Activated CD8-positive, alpha-beta T cell treated with anti-CD3 and anti-CD28 coated beads for 36 hours (primary cell): ENCODE measurements at regions not wholly inside any gene's neighbourhood (a gene's known extent, or its start where the extent isn't known, plus 50 kb on each side); places are given as distances from the start of the nearest gene placed in this dataset.

Source experiments
- ATAC-seq: fragments of 200-7000 bp; cut with Tn5 transposase; one replicate; pipeline ENCODE4 v1.10.0; 2021; ENCODE audit warnings: mild to moderate bottlenecking, moderate library complexity
- CTCF ChIA-PET: fragments of 350-600 bp; sonication (Branson Sonifier 250); formaldehyde crosslinking; loops from one replicate; lab custom pipeline; 2021; ENCODE audit warnings: antibody characterized with exemption; lab: Charles Lee
- POLR2A ChIA-PET: fragments of 350-600 bp; sonication (Branson Sonifier 250); formaldehyde crosslinking; loops from one replicate; lab custom pipeline; 2021; ENCODE audit warnings: antibody characterized with exemption; lab: Charles Lee
- DNase-seq: peaks from one replicate; pipeline ENCODE4 v3.0.0-alpha.2; 2020
- H3K27ac Mint-ChIP-seq: one replicate; pipeline ENCODE4 v1.8.0; 2021; ENCODE audit warnings: mild to moderate bottlenecking, mixed read lengths
- H3K27me3 Mint-ChIP-seq: one replicate; pipeline ENCODE4 v1.8.0; 2021; ENCODE audit warnings: mixed read lengths
- H3K36me3 Mint-ChIP-seq: one replicate; pipeline ENCODE4 v1.8.0; 2021; ENCODE audit warnings: low read depth, mixed read lengths
- H3K4me1 Mint-ChIP-seq: one replicate; pipeline ENCODE4 v1.8.0; 2021; ENCODE audit warnings: low read depth, mixed read lengths
- H3K4me3 Mint-ChIP-seq: one replicate; pipeline ENCODE4 v1.8.0; 2021; ENCODE audit warnings: mild to moderate bottlenecking, moderate library complexity, mixed read lengths
- H3K9me3 Mint-ChIP-seq: one replicate; pipeline ENCODE4 v1.8.0; 2021; ENCODE audit warnings: mixed read lengths
- intact Hi-C: fragments of 100-400 bp; cut with micrococcal nuclease; formaldehyde crosslinking; loops from one replicate; pipeline ENCODE4 v1.10.0; 2022
- TF ChIP-seq, protein P1 (sequence below): fragments of 200-600 bp; IDR thresholded peaks from one replicate; pipeline ENCODE4 v1.8.0; 2022; ENCODE audit warnings: antibody characterized with exemption, mild to moderate bottlenecking

DNA sequence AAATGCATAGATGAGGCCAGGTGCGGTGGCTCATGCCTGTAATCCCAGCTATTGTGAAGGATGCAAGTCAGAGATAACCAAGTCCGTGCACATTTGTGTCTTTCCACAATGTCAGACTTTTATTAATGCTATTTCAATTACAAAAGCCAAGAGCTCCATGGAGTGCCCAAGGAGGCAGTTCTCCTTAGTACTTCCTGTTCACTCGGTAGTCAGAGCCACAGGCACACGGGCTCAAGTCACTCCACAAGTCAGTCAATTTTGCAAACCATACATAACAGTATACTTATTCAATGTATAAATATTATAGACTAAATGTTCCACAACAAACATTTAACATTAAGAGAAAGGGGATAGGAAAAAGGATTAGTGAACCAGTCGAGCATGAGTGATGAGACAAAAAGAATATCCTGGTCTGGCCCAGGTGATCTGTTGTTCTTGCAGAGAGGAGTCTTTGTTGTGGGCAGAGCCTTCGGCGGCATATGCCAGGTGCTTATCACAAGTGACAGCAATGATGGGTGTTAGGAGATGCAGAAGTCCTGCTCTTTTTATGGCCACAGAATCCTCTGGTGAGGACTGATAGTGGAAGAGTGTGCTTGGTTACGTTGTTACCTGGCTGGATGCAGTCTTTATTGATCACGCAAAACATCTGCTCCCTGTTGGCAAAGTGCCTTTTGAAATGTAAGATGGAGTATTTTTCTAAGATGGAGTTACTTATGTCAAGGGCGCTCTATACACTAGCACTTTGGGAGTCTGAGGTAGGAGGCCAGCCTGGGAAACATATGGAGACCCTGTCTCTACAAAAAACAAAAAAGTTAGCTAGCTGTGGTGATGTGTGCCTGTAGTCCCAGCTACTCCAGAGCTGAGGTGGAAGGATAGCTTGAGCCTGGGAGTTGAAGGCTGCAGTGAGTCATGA, 167.0 kb upstream of the FBXL17 start:
- TF ChIP-seq, protein P1, sequence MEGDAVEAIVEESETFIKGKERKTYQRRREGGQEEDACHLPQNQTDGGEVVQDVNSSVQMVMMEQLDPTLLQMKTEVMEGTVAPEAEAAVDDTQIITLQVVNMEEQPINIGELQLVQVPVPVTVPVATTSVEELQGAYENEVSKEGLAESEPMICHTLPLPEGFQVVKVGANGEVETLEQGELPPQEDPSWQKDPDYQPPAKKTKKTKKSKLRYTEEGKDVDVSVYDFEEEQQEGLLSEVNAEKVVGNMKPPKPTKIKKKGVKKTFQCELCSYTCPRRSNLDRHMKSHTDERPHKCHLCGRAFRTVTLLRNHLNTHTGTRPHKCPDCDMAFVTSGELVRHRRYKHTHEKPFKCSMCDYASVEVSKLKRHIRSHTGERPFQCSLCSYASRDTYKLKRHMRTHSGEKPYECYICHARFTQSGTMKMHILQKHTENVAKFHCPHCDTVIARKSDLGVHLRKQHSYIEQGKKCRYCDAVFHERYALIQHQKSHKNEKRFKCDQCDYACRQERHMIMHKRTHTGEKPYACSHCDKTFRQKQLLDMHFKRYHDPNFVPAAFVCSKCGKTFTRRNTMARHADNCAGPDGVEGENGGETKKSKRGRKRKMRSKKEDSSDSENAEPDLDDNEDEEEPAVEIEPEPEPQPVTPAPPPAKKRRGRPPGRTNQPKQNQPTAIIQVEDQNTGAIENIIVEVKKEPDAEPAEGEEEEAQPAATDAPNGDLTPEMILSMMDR = no peak
- Mint-ChIP-seq H3K4me1 (no peaks in the 10 kb centered on the region), H3K27me3 (peaks cover 8% of the 10 kb centered on the region), H3K4me3 (no peak overlapping the region), H3K36me3 (no peaks in the 10 kb centered on the region), H3K27ac (no peak overlapping the region), H3K9me3 (no peaks in the 10 kb centered on the region)
- intact Hi-C loops = no loop called here
- POLR2A ChIA-PET = no interaction called here
- ATAC-seq = no peak
- DNase-seq = no peak
- CTCF ChIA-PET = no interaction called here

DNA sequence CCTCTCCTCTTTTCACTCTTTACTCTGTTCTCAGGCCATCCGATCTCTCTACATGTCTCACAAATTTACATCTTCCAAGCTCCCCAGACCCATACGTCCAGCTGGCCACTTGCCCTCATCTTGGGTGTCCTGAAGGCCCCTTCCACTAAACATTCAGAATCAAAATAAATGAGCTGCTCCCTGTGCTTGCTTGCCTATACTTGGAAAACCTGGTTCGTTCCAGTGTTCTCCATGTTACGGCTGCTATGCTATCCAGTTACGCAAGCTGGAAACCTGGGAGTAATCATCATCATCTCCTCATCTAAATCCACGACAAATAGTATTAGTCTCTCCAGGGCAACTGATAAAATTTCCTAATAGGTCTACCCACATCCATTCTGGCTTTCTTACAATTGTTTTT, 165.0 kb upstream of the FBXL17 start:
- CTCF ChIA-PET = no interaction called here
- TF ChIP-seq, protein P1 = no peak
- H3K27me3 Mint-ChIP-seq = peaks cover 8% of the 10 kb centered on the region

DNA sequence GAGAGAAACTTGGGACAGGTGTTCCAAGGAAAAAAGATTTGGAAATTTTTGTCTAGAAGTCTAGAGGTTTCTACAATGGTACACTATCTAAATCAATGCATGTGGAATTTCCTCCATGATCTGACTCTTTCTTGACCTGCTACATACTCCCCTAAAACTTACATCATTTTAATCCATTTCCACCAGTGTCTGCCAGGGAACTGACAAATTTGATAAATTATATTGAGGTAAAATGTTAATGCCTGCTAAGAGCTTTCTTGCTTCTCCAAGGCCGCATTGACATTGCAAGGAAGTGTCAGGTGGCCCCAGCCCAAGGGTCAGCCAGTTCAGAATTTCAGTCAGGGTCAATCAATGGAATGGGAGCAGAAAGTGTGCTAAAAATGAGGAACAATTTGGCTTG, 163.4 kb upstream of the FBXL17 start:
- no peak overlapping the region for H3K4me3 Mint-ChIP-seq
- H3K9me3 Mint-ChIP-seq = no peaks in the 10 kb centered on the region
- peaks cover 8% of the 10 kb centered on the region for H3K27me3 Mint-ChIP-seq
- TF ChIP-seq, protein P1 = no peak
- H3K36me3 Mint-ChIP-seq = no peaks in the 10 kb centered on the region
- POLR2A ChIA-PET = no interaction called here
- H3K4me1 Mint-ChIP-seq = no peaks in the 10 kb centered on the region
- ATAC-seq (no peak), DNase-seq (no peak)
- no peak overlapping the region for H3K27ac Mint-ChIP-seq
- intact Hi-C loops = no loop called here
- CTCF ChIA-PET = no interaction called here

More for the DNA sequence above, 165.0 kb upstream of the FBXL17 start:
- DNase-seq (no peak), ATAC-seq (no peak)
- Mint-ChIP-seq H3K4me3 (no peak overlapping the region), H3K27ac (no peak overlapping the region), H3K9me3 (no peaks in the 10 kb centered on the region), H3K36me3 (no peaks in the 10 kb centered on the region), H3K4me1 (no peaks in the 10 kb centered on the region)
- POLR2A ChIA-PET = no interaction called here
- intact Hi-C loops = no loop called here

DNA sequence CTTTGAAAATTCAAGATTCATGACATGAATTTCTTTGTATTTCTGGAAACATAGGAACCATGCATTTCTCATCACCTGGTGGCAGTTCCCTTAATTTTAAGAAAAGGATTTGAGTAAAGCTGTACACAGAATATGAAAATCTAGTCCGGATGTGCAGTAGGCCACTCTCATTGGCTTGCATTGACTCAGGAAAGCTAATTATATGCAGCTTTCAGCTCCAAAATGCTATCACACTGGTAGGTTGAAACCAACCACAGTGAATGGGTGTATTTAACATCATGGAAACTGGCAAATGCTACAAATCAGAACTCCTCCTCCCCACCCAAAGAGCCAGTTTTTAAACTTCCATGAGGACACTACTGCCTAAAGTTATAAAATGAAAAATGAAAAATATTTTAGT, 161.6 kb upstream of the FBXL17 start:
- no peak for ATAC-seq
- H3K4me3 Mint-ChIP-seq = no peak overlapping the region
- TF ChIP-seq, protein P1 = no peak
- H3K4me1 Mint-ChIP-seq = no peaks in the 10 kb centered on the region
- no peaks in the 10 kb centered on the region for H3K9me3 Mint-ChIP-seq
- H3K36me3 Mint-ChIP-seq = no peaks in the 10 kb centered on the region
- peaks cover 2% of the 10 kb centered on the region for H3K27me3 Mint-ChIP-seq
- DNase-seq = no peak
- intact Hi-C loops = no loop called here
- POLR2A ChIA-PET = no interaction called here
- H3K27ac Mint-ChIP-seq = no peak overlapping the region
- CTCF ChIA-PET = no interaction called here

DNA sequence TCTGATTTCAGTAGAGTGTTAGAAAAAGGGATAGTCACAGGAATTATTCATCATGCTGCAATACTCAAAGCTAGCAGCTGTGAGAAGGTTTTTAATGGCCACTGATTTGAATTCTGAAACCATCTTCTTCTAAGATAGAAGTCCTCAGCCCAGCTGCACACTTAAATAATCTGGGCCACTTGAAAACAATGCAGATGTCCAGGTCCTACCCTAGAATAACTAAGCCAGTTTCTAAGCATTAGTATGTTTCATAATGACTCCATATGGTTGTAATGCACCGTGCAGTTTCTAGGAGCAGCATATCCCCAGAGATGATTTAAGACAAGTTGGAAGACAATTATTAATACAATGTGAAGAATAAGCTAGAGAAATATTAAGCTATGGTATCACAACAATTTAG, 159.9 kb upstream of the FBXL17 start:
- no peak overlapping the region for H3K4me3 Mint-ChIP-seq
- intact Hi-C loops = no loop called here
- POLR2A ChIA-PET = no interaction called here

More for the DNA sequence above, 159.9 kb upstream of the FBXL17 start:
- CTCF ChIA-PET = no interaction called here
- no peak for ATAC-seq
- Mint-ChIP-seq H3K36me3 (no peaks in the 10 kb centered on the region), H3K27ac (no peak overlapping the region), H3K27me3 (peaks cover 6% of the 10 kb centered on the region), H3K4me1 (no peaks in the 10 kb centered on the region), H3K9me3 (no peaks in the 10 kb centered on the region)
- DNase-seq = no peak
- TF ChIP-seq, protein P1 = no peak
